DND-41 (cell line): ENCODE measurements at regions not wholly inside any gene's neighbourhood (a gene's known extent, or its start where the extent isn't known, plus 50 kb on each side); places are given as distances from the start of the nearest gene placed in this dataset.

Experiments used
- CTCF ChIP-seq: IDR thresholded peaks from 2 replicates; pipeline ENCODE4 v1.5.1; 2012; ENCODE audit warnings: borderline replicate concordance, low read length, moderate library complexity, mild to moderate bottlenecking; ENCODE audit not compliant: poor library complexity, severe bottlenecking; ENCODE audit errors: extremely low read depth
- EZH2 ChIP-seq: IDR thresholded peaks from 3 replicates; pipeline ENCODE4 v1.6.1; 2012; ENCODE audit warnings: borderline replicate concordance, low read depth, mild to moderate bottlenecking, moderate library complexity, low read length, inconsistent platforms; ENCODE audit not compliant: severe bottlenecking

DNA sequence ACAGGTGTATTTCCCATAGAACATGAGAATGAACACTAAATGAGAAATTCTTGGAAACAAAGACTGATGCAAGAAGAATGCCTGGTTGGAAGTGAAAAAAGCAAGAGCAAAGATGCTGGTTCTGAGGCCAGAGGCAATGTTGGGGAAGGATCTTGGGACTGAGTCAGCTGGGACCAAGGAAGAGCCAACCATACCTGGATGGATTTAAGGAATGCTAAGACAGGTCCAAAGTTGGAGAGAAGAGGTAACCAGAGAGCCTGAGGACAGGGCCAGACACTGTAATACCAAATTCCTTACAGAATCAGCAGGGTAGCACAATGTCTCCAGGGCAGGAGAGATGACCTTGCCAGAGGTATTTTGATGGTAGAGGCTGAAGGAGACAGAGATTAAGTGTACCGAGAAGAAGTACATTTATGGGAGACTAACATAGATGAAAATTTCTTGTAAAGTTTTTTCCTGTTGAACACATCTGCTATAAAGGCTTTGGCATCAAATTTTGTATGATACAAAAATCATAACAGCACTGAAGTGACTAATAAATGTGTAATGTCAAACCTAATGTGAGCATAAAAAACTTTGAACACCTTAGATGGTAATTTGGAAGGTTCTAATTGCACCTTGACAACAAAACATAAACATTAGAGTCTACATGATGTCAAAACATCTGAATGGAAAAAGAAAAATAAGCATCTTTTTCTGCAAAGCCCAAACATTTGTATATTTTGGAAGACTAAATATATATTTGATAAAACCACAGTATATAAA lies 221.7 kb upstream of the MARCKS start:
- TF ChIP-seq CTCF (no peak), EZH2 (no peak)
